BJ (cell line): ENCODE measurements at regions not wholly inside any gene's neighbourhood (a gene's known extent, or its start where the extent isn't known, plus 50 kb on each side); places are given as distances from the start of the nearest gene placed in this dataset.

Experiments
- CTCF ChIA-PET: fragments of 350-600 bp; formaldehyde crosslinking; extraction: SDS; loops from one replicate; lab custom pipeline; 2021; ENCODE audit warnings: antibody characterized with exemption, inconsistent platforms; lab: Yijun Ruan, JAX
- POLR2A ChIA-PET: fragments of 300-600 bp; sonication (Branson Sonifier 250); formaldehyde crosslinking; extraction: SDS; loops from one replicate; lab custom pipeline; 2021; ENCODE audit warnings: antibody characterized with exemption; lab: Charles Lee
- DNase-seq: peaks from one replicate; pipeline ENCODE4 v3.0.0-alpha.2; 2011; ENCODE audit warnings: low read depth
- H3K27me3 ChIP-seq: 2 replicates; pipeline ENCODE4 v1.6.0; 2011; ENCODE audit warnings: low read length; ENCODE audit not compliant: control insufficient read depth, insufficient read depth
- H3K36me3 ChIP-seq: 2 replicates; pipeline ENCODE4 v1.5.1; 2011; ENCODE audit warnings: low read length; ENCODE audit not compliant: control insufficient read depth, insufficient read depth
- H3K4me3 ChIP-seq: 2 replicates; pipeline ENCODE4 v1.5.1; 2011; ENCODE audit warnings: low read depth, mild to moderate bottlenecking, control low read depth, low read length
- TF ChIP-seq, protein P1 (sequence below): IDR thresholded peaks from 2 replicates; pipeline ENCODE4 v1.5.1; 2011; ENCODE audit warnings: low read depth, mild to moderate bottlenecking, control low read depth, inconsistent platforms, low read length, moderate library complexity; ENCODE audit not compliant: insufficient read depth

DNA sequence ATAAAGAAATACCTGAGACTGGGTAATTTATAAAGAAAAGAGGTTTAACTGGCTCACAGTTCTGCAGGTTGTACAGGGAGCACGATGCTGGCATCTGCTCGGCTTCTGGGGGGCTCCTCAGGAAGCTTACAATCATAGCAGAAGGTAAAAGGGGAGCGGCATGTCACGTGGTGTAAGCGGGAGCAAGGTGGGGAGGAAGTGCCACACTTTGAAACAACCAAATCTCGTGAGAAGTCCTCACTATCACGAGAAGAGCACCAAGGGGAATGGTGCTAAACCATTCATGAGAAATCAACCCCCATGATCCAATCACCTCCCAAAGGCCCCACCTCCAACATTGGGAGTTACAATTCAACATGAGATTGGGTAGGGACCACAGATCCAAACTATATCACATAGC is 67.7 kb downstream of the AKR1B1 start:
- TF ChIP-seq, protein P1, sequence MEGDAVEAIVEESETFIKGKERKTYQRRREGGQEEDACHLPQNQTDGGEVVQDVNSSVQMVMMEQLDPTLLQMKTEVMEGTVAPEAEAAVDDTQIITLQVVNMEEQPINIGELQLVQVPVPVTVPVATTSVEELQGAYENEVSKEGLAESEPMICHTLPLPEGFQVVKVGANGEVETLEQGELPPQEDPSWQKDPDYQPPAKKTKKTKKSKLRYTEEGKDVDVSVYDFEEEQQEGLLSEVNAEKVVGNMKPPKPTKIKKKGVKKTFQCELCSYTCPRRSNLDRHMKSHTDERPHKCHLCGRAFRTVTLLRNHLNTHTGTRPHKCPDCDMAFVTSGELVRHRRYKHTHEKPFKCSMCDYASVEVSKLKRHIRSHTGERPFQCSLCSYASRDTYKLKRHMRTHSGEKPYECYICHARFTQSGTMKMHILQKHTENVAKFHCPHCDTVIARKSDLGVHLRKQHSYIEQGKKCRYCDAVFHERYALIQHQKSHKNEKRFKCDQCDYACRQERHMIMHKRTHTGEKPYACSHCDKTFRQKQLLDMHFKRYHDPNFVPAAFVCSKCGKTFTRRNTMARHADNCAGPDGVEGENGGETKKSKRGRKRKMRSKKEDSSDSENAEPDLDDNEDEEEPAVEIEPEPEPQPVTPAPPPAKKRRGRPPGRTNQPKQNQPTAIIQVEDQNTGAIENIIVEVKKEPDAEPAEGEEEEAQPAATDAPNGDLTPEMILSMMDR = no peak
- DNase-seq = no peak
- ChIA-PET CTCF (no interaction called here), POLR2A (no interaction called here)
- Histone ChIP-seq H3K36me3 (no peaks in the 10 kb centered on the region), H3K27me3 (peaks cover 2% of the 10 kb centered on the region), H3K4me3 (no peak overlapping the region)

DNA sequence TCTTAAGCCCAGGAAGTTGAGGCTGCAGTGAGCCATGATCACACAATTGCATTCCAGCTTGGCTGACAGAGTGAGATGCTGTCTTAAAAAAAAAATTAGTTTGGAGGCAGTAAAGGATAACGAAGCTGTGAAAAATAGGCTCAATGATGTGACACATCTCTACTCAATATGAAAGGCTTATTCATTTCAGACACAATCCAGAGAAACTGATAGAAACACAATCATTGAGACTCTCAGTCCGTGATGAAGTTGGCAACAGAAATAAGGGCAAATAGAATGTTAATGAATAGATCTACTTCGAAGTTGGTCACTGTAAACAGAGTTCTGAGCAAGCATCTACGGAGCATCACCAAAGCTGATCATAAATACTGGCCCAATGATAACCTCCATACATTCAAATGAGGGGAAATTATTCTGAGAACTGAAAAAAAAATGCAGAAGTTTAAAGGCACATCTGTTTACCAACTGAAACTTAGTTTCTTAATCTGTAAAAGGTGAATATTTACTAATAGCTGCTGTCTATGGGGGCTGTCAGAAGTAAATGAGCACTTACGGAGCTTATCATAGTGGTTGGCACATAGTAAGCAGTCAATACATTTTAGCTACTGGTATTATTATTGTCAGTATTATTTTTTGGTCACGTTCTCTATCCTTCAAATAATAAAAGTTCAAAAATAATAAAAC is 70.4 kb downstream of the AKR1B1 start:
- TF ChIP-seq, protein P1 = no peak
- H3K36me3 ChIP-seq = no peaks in the 10 kb centered on the region
- no peaks in the 10 kb centered on the region; the same call in 1 of the 2 replicates for H3K27me3 ChIP-seq
- ChIA-PET CTCF (no interaction called here), POLR2A (no interaction called here)
- no peak overlapping the region for H3K4me3 ChIP-seq
- DNase-seq = no peak

GRCh38 chr7:134378562-134378961 is 61.8 kb upstream of the SLC35B4 start:
- Histone ChIP-seq H3K27me3 (no peaks in the 10 kb centered on the region; the same call in 1 of the 2 replicates), H3K4me3 (no peak overlapping the region), H3K36me3 (no peaks in the 10 kb centered on the region)
- TF ChIP-seq, protein P1 = no peak
- DNase-seq = no peak
- ChIA-PET CTCF (no interaction called here), POLR2A (no interaction called here)

DNA sequence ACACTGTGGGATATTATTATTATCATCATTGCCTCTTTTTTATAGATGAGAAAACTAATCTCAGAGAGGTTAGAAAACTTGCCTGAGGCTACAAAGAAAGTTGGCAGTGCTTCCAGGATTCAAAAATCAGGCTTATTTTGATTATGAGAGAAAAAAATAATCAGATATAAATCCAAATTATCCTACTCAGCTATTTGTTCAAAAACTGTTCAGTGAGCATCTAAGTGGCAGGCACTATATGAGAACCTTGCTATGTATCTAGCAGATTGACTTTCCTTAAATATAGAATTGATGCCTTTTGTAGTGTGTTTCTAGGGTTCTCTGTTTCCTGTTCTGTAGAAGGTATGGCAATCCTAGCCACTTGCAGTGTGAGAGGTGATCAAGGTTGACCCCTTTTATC is 60.0 kb upstream of the SLC35B4 start:
- H3K36me3 ChIP-seq = no peaks in the 10 kb centered on the region
- CTCF ChIA-PET = interaction anchor here (0.6 to 1.7 kb wide), 3 partner anchors 9 to 1013 kb away, joined by 3 read pairs; no protein-coding TSS in a partner anchor
- H3K27me3 ChIP-seq = no peaks in the 10 kb centered on the region; the same call in none of the 2 replicates
- no peak for DNase-seq
- POLR2A ChIA-PET = no interaction called here
- H3K4me3 ChIP-seq = no peak overlapping the region
- TF ChIP-seq, protein P1 = no peak

DNA sequence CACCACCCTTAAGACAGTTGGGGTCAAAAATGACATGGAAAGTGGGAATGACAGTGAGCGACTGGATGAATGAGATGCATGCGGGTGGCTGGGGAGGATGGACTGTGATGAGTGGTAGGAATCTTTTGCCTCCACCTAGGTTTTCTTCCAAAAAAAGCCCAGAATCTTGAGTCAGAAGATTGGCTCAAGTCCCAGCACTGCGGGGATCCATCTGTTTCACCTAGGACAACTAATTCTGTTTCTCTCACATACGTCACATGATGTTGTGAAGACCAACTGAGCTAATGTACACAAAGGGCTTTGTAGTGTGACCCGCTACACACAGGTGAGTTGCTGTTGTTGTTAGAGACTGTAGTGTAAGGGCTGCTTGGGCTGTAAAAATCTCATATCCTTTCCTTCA is 58.5 kb upstream of the SLC35B4 start:
- Histone ChIP-seq H3K4me3 (no peak overlapping the region), H3K36me3 (no peaks in the 10 kb centered on the region), H3K27me3 (no peaks in the 10 kb centered on the region; the same call in none of the 2 replicates)
- CTCF ChIA-PET = no interaction called here
- TF ChIP-seq, protein P1 = no peak
- POLR2A ChIA-PET = no interaction called here
- no peak for DNase-seq
